GM21447 (cell line): ENCODE measurements at regions not wholly inside any gene's neighbourhood (a gene's known extent, or its start where the extent isn't known, plus 50 kb on each side); places are given as distances from the start of the nearest gene placed in this dataset.

Source experiments
- ATAC-seq: cut with Tn5 transposase; IDR thresholded peaks from one replicate; pipeline ENCODE4 v1.9.1; 2021; ENCODE audit not compliant: unreplicated experiment

GRCh38 chr10:128543151-128543550 is 416.9 kb upstream of the MKI67 start:
- no peak for ATAC-seq

GRCh38 chr10:128545216-128545615 is 419.0 kb upstream of the MKI67 start:
- no peak for ATAC-seq

- no peak for ATAC-seq
Measured at GRCh38 chr10:128546651-128547165, 420.5 kb upstream of the MKI67 start.

GRCh38 chr10:128549101-128549608 is 422.9 kb upstream of the MKI67 start:
- no peak for ATAC-seq

- ATAC-seq, result no peak
Measured at GRCh38 chr10:128550045-128550444, 423.8 kb upstream of the MKI67 start.

GRCh38 chr10:128551475-128551874 is 425.3 kb upstream of the MKI67 start:
- no peak for ATAC-seq

GRCh38 chr10:128553755-128554154 is 427.5 kb upstream of the MKI67 start:
- ATAC-seq, result no peak

- ATAC-seq, result no peak
Measured at GRCh38 chr10:128556182-128557110, 430.2 kb upstream of the MKI67 start.

- ATAC-seq, result no peak
Measured at GRCh38 chr10:128557149-128557710, 431.0 kb upstream of the MKI67 start.

- ATAC-seq, result no peak
Measured at GRCh38 chr10:128560406-128560805, 434.2 kb upstream of the MKI67 start.

GRCh38 chr10:128560993-128561392 is 434.8 kb upstream of the MKI67 start:
- ATAC-seq, result no peak

GRCh38 chr10:128563387-128563786 is 437.2 kb upstream of the MKI67 start:
- ATAC-seq, result no peak

- ATAC-seq, result no peak
Measured at GRCh38 chr10:128563904-128564303, 437.7 kb upstream of the MKI67 start.

- ATAC-seq, result no peak
Measured at GRCh38 chr10:128566361-128566968, 440.2 kb upstream of the MKI67 start.

GRCh38 chr10:128567551-128567950 is 441.3 kb upstream of the MKI67 start:
- ATAC-seq, result no peak

- ATAC-seq, result no peak
Measured at GRCh38 chr10:128568041-128568440, 441.8 kb upstream of the MKI67 start.

GRCh38 chr10:128568491-128568890 is 442.3 kb upstream of the MKI67 start:
- no peak for ATAC-seq

GRCh38 chr10:128568990-128569945 is 443.0 kb upstream of the MKI67 start:
- ATAC-seq, result no peak

- ATAC-seq, result no peak
Measured at GRCh38 chr10:128570319-128570995, 444.2 kb upstream of the MKI67 start.

- ATAC-seq, result no peak
Measured at GRCh38 chr10:128571071-128571470, 444.8 kb upstream of the MKI67 start.
